GM19035 (cell line): ENCODE measurements at regions not wholly inside any gene's neighbourhood (a gene's known extent, or its start where the extent isn't known, plus 50 kb on each side); places are given as distances from the start of the nearest gene placed in this dataset.

Experiments used
- ATAC-seq: cut with Tn5 transposase; IDR thresholded peaks from one replicate; pipeline ENCODE4 v1.9.1; 2021; ENCODE audit not compliant: unreplicated experiment

- no peak for ATAC-seq
Observed at GRCh38 chr5:98031926-98032325, 741.5 kb upstream of the RGMB start.

GRCh38 chr5:98041661-98042060 lies 731.8 kb upstream of the RGMB start:
- ATAC-seq, result no peak

GRCh38 chr5:98042521-98042920 lies 730.9 kb upstream of the RGMB start:
- no peak for ATAC-seq

GRCh38 chr5:98042961-98043360 lies 730.5 kb upstream of the RGMB start:
- ATAC-seq, result no peak

- no peak for ATAC-seq
Observed at GRCh38 chr5:98050583-98050982, 722.9 kb upstream of the RGMB start.

- no peak for ATAC-seq
Observed at GRCh38 chr5:98053170-98053569, 720.3 kb upstream of the RGMB start.

GRCh38 chr5:98060148-98060547 lies 713.3 kb upstream of the RGMB start:
- no peak for ATAC-seq

- ATAC-seq, result no peak
Observed at GRCh38 chr5:98064118-98064685, 709.3 kb upstream of the RGMB start.

GRCh38 chr5:98065261-98065909 lies 708.1 kb upstream of the RGMB start:
- ATAC-seq, result no peak

- ATAC-seq, result no peak
Observed at GRCh38 chr5:98066910-98067309, 706.6 kb upstream of the RGMB start.

GRCh38 chr5:98069876-98070512 lies 703.5 kb upstream of the RGMB start:
- peak; percentile 86 for ATAC-seq

GRCh38 chr5:98072921-98073320 lies 700.5 kb upstream of the RGMB start:
- ATAC-seq, result no peak

- ATAC-seq, result no peak
Observed at GRCh38 chr5:98076501-98076900, 697.0 kb upstream of the RGMB start.

- ATAC-seq, result no peak
Observed at GRCh38 chr5:98085593-98085992, 687.9 kb upstream of the RGMB start.

GRCh38 chr5:98095072-98095471 lies 678.4 kb upstream of the RGMB start:
- ATAC-seq, result no peak

- ATAC-seq, result no peak
Observed at GRCh38 chr5:98096155-98096554, 677.3 kb upstream of the RGMB start.

GRCh38 chr5:98099448-98100105 lies 673.9 kb upstream of the RGMB start:
- ATAC-seq, result no peak

- ATAC-seq, result no peak
Observed at GRCh38 chr5:98101131-98101530, 672.3 kb upstream of the RGMB start.

GRCh38 chr5:98102936-98103335 lies 670.5 kb upstream of the RGMB start:
- no peak for ATAC-seq

- no peak for ATAC-seq
Observed at GRCh38 chr5:98103807-98104206, 669.7 kb upstream of the RGMB start.

- ATAC-seq, result no peak
Observed at GRCh38 chr5:98104454-98105188, 668.8 kb upstream of the RGMB start.
